Small intestine (tissue), 7 donors: ENCODE measurements at regions not wholly inside any gene's neighbourhood (a gene's known extent, or its start where the extent isn't known, plus 50 kb on each side); places are given as distances from the start of the nearest gene placed in this dataset.
"Not testable (repeated sequence)": the region's sequence is repeated elsewhere in the genome, so short reads cannot be mapped to it uniquely, and the experiment has no call there.

Experiments used
- DNase-seq, 2 donors: peaks; one replicate each; pipeline versions ENCODE4 v3.0.0 to v3.0.0-alpha.2; 2013
- FAIRE-seq: peaks from 2 replicates; lab custom pipeline; 2012; peaks lifted over from hg19 to GRCh38; lab: Jason Lieb, UNC
- H3K27ac ChIP-seq, 3 donors: one replicate each; pipeline ENCODE4 v1.5.1; 2013; ENCODE audit warnings: low read length in 2 of 3, mild to moderate bottlenecking in 2 of 3, control low read depth in 1 of 3, inconsistent platforms in 1 of 3, low read depth in 1 of 3, moderate library complexity in 1 of 3
- H3K27me3 ChIP-seq, 3 donors: one replicate each; pipeline ENCODE4 v1.6.1; 2013; ENCODE audit warnings: low read length in 3 of 3, inconsistent platforms in 1 of 3; ENCODE audit not compliant: control insufficient read depth in 3 of 3, insufficient read depth in 3 of 3
- H3K36me3 ChIP-seq, 3 donors: one replicate each; pipeline ENCODE4 v1.6.1; 2013; ENCODE audit warnings: low read length in 3 of 3, inconsistent platforms in 1 of 3, low read depth in 1 of 3, mild to moderate bottlenecking in 1 of 3, moderate library complexity in 1 of 3; ENCODE audit not compliant: control insufficient read depth in 3 of 3, insufficient read depth in 2 of 3
- H3K4me1 ChIP-seq, 3 donors: one replicate each; pipeline ENCODE4 v1.6.1; 2013; ENCODE audit warnings: low read length in 2 of 3, inconsistent platforms in 1 of 3, low read depth in 1 of 3, mild to moderate bottlenecking in 1 of 3, moderate library complexity in 1 of 3; ENCODE audit not compliant: control insufficient read depth in 3 of 3, insufficient read depth in 2 of 3
- H3K4me3 ChIP-seq, 3 donors: one replicate each; pipeline ENCODE4 v1.5.1; 2013; ENCODE audit warnings: low read length in 3 of 3, control low read depth in 1 of 3, inconsistent platforms in 1 of 3, low read depth in 1 of 3, mild to moderate bottlenecking in 1 of 3, moderate library complexity in 1 of 3
- H3K9me3 ChIP-seq, 2 donors: one replicate each; pipeline ENCODE4 v1.6.1; 2013; ENCODE audit warnings: low read depth in 1 of 2, low read length in 1 of 2; ENCODE audit not compliant: control insufficient read depth in 2 of 2, insufficient read depth in 1 of 2
- WGBS, 3 donors: extraction: QIAGEN DNeasy Blood & Tissue Kit; methylation state at CpG; one replicate each; pipeline ENCODE4 v1.1.7; 2013; 5-methylcytosine and 5-hydroxymethylcytosine counted together
- donor health status: healthy with polysubstance abuse.
- donor health status: control.
- donor health status: control.
- donor health status: Bipolar disorder and iron deficiency.
- donor health status: healthy.

DNA sequence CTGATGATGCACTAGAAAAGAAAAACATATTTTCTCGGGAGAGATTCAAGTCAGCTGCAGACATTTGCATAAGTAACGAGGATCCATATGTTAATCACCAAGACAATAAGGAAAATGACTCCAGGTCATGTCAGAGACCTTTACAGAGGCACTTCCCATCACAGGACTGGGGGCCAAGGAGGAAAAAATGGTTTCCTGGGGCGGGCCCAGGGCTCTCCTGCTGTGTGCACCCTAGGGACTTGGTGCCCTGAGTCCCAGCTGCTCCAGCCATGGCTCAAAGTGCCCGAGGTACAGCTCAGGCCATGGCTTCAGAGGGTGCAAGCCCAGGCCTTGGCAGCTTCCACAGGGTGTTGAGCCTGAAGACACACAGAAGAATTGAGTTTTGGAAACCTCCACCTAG lies 415.4 kb upstream of the FRG1 start:
- no peak for FAIRE-seq
- WGBS, 3 donors, result 34 to 58% (median 43%) methylated on average over 4 of the region's 4 CpGs

DNA sequence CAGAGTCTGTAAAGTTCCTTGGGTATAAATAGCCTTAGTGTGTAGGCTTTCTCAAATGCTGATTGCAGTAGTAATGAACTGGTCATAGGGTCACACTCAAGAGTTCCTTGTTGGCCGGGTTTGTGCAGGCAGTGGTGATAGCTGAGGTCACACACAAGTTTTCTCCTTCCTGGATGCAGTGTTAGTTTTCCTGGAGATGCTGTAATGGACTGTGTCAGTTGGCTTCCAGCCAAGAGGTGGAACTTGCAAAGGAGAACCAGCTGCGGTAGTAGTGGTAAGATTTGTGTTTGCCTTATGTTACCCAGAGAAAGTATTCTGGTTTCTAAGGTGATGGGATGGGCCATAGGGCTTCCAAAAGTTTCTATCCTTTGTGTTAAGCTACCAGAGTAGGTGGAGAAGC lies 409.8 kb upstream of the FRG1 start:
- 55 to 69% (median 55%) methylated on average over 2 of the region's 2 CpGs for WGBS, 3 donors
- FAIRE-seq (no peak), DNase-seq (peak in 1 of 2 donors; percentile 2)
- no peak overlapping the region for H3K27ac ChIP-seq
- H3K36me3 ChIP-seq, result no peaks in the 10 kb centered on the region
- H3K4me1 ChIP-seq, result no peaks in the 10 kb centered on the region
- H3K9me3 ChIP-seq, result peaks cover 0 to 24% of the 10 kb centered on the region in 2 donors
- H3K27me3 ChIP-seq, result no peaks in the 10 kb centered on the region
- no peak overlapping the region for H3K4me3 ChIP-seq

More for the DNA sequence above, 415.4 kb upstream of the FRG1 start:
- DNase-seq, result no peak
- Histone ChIP-seq H3K27me3 (no peaks in the 10 kb centered on the region), H3K4me3 (no peak overlapping the region), H3K27ac (no peak overlapping the region), H3K36me3 (no peaks in the 10 kb centered on the region), H3K4me1 (no peaks in the 10 kb centered on the region), H3K9me3 (peaks cover 0 to 18% of the 10 kb centered on the region in 2 donors)

DNA sequence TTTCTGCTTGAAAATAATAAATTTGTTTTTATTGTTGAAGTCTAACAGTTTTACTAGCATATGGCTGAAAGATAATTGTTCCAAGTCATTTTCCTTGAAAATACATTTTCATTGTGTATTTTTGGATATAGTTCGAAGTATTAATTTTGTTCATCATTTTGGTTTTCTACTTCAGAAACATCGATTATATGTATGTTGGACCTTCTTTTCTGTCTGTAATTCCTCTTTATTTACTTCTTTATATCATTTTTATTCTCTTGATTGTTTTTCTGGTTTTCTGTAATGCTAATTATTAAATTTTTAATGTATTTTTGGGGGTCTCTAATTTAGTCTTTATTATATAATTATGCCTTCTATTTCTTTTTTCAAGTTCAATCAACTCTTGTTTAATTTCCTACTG lies 407.1 kb upstream of the FRG1 start:
- no peaks in the 10 kb centered on the region for H3K27me3 ChIP-seq
- peak; percentile 23 for FAIRE-seq
- H3K36me3 ChIP-seq, result no peaks in the 10 kb centered on the region
- no peak overlapping the region for H3K27ac ChIP-seq
- H3K9me3 ChIP-seq, result peaks cover 0 to 30% of the 10 kb centered on the region in 2 donors
- DNase-seq, result no peak
- WGBS, 3 donors, result 91 to 95% (median 91%) methylated on average over 2 of the region's 2 CpGs
- H3K4me3 ChIP-seq, result no peak overlapping the region
- no peaks in the 10 kb centered on the region for H3K4me1 ChIP-seq

GRCh38 chr4:189547559-189547958 lies 393.1 kb upstream of the FRG1 start:
- no peak overlapping the region for H3K4me3 ChIP-seq
- FAIRE-seq, result no peak
- 72 to 83% (median 79%) methylated on average over 7 of the region's 7 CpGs for WGBS, 3 donors
- no peaks in the 10 kb centered on the region for H3K9me3 ChIP-seq
- no peaks in the 10 kb centered on the region for H3K27me3 ChIP-seq
- no peak overlapping the region for H3K27ac ChIP-seq
- no peak for DNase-seq
- no peaks in the 10 kb centered on the region for H3K4me1 ChIP-seq
- no peaks in the 10 kb centered on the region for H3K36me3 ChIP-seq

GRCh38 chr4:189548484-189549125 lies 392.1 kb upstream of the FRG1 start:
- FAIRE-seq, result no peak
- H3K36me3 ChIP-seq, result no peaks in the 10 kb centered on the region
- H3K4me3 ChIP-seq, result no peak overlapping the region
- H3K27ac ChIP-seq, result no peak overlapping the region
- no peaks in the 10 kb centered on the region for H3K27me3 ChIP-seq
- no peak for DNase-seq
- no peaks in the 10 kb centered on the region for H3K4me1 ChIP-seq
- H3K9me3 ChIP-seq, result no peaks in the 10 kb centered on the region
- WGBS, 3 donors, result 63 to 80% (median 74%) methylated on average over 6 of the region's 6 CpGs

- not testable (repeated sequence) for H3K36me3 ChIP-seq, H3K4me3 ChIP-seq, H3K27ac ChIP-seq, H3K9me3 ChIP-seq, FAIRE-seq, DNase-seq, H3K27me3 ChIP-seq, H3K4me1 ChIP-seq
- 77 to 90% (median 86%) methylated on average over 17 of the region's 17 CpGs for WGBS, 3 donors
These were observed 388.6 kb upstream of the FRG1 start for GRCh38 chr4:189551931-189552670.

GRCh38 chr4:189560605-189561004 lies 380.1 kb upstream of the FRG1 start:
- not testable (repeated sequence) for H3K27ac ChIP-seq, H3K4me3 ChIP-seq, H3K4me1 ChIP-seq, DNase-seq, H3K27me3 ChIP-seq, H3K9me3 ChIP-seq, H3K36me3 ChIP-seq, FAIRE-seq
- 77 to 82% (median 80%) methylated on average over 7 of the region's 8 CpGs for WGBS, 3 donors

DNA sequence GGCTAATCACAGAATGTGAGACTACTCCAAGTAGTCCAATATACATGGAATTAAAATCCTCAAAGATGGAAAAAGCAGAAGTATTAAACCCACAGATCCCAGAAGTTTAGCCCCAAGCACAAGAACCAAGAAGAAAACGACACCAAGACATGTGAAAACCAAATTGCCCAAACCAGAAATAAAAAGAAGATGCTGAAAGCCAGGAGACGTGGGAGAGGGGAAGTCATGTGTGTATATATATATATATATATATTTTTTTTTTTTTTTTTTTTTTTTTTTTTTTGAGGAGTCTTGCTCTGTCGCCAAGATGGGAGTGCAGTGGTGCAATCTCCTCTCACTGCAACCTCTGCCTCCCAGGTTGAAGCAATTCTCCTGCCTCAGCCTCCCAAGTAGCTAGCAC lies 376.9 kb upstream of the FRG1 start:
- not testable (repeated sequence) for H3K4me1 ChIP-seq, H3K27me3 ChIP-seq, DNase-seq, H3K36me3 ChIP-seq, H3K27ac ChIP-seq, FAIRE-seq, H3K9me3 ChIP-seq, H3K4me3 ChIP-seq
- 57 to 69% (median 68%) methylated on average over 2 to 3 of the region's 3 CpGs for WGBS, 3 donors
